B cell (primary cell): ENCODE measurements at regions not wholly inside any gene's neighbourhood (a gene's known extent, or its start where the extent isn't known, plus 50 kb on each side); places are given as distances from the start of the nearest gene placed in this dataset.

Source experiments
- CTCF ChIP-seq: fragments of 200-600 bp; IDR thresholded peaks from one replicate; pipeline ENCODE4 v1.8.0; 2022; ENCODE audit warnings: antibody characterized with exemption, mild to moderate bottlenecking
- EZH2 ChIP-seq: IDR thresholded peaks from 2 replicates; pipeline ENCODE4 v1.6.1; 2012; ENCODE audit warnings: borderline replicate concordance, low read depth, mild to moderate bottlenecking, moderate library complexity, low read length; ENCODE audit not compliant: insufficient read depth, poor library complexity, severe bottlenecking

- TF ChIP-seq CTCF = no peak
- TF ChIP-seq EZH2 = no peak
These were observed 77.2 kb upstream of the PTPRZ1 start for GRCh38 chr7:121795736-121796135.
